GM18502 (cell line): ENCODE measurements at regions not wholly inside any gene's neighbourhood (a gene's known extent, or its start where the extent isn't known, plus 50 kb on each side); places are given as distances from the start of the nearest gene placed in this dataset.

Source experiments
- ATAC-seq: cut with Tn5 transposase; IDR thresholded peaks from one replicate; pipeline ENCODE4 v1.9.1; 2021; ENCODE audit warnings: mild to moderate bottlenecking; ENCODE audit not compliant: unreplicated experiment, poor library complexity

- no peak for ATAC-seq
Observed at GRCh38 chr4:123823244-123823643, 426.6 kb downstream of the SPRY1 start.

GRCh38 chr4:123824524-123824923 lies 427.9 kb downstream of the SPRY1 start:
- no peak for ATAC-seq

- no peak for ATAC-seq
Observed at GRCh38 chr4:123825596-123826291, 429.1 kb downstream of the SPRY1 start.

GRCh38 chr4:123826896-123827295 lies 430.3 kb downstream of the SPRY1 start:
- ATAC-seq: no peak

- no peak for ATAC-seq
Observed at GRCh38 chr4:123827511-123827910, 430.9 kb downstream of the SPRY1 start.

- no peak for ATAC-seq
Observed at GRCh38 chr4:123830930-123831329, 434.3 kb downstream of the SPRY1 start.

GRCh38 chr4:123832173-123833026 lies 435.8 kb downstream of the SPRY1 start:
- ATAC-seq: no peak

- ATAC-seq: no peak
Observed at GRCh38 chr4:123833171-123833643, 436.6 kb downstream of the SPRY1 start.

GRCh38 chr4:123835831-123836590 lies 439.4 kb downstream of the SPRY1 start:
- no peak for ATAC-seq

- ATAC-seq: no peak
Observed at GRCh38 chr4:123836851-123837595, 440.4 kb downstream of the SPRY1 start.

GRCh38 chr4:123838474-123838873 lies 441.9 kb downstream of the SPRY1 start:
- no peak for ATAC-seq

- ATAC-seq: no peak
Observed at GRCh38 chr4:123840197-123840596, 443.6 kb downstream of the SPRY1 start.

- ATAC-seq: no peak
Observed at GRCh38 chr4:123841447-123842121, 445.0 kb downstream of the SPRY1 start.

- ATAC-seq: no peak
Observed at GRCh38 chr4:123843137-123843536, 446.5 kb downstream of the SPRY1 start.

GRCh38 chr4:123844374-123844773 lies 447.8 kb downstream of the SPRY1 start:
- no peak for ATAC-seq

- ATAC-seq: no peak
Observed at GRCh38 chr4:123846092-123846491, 449.5 kb downstream of the SPRY1 start.

- no peak for ATAC-seq
Observed at GRCh38 chr4:123846561-123846960, 450.0 kb downstream of the SPRY1 start.

- ATAC-seq: no peak
Observed at GRCh38 chr4:123848606-123849005, 452.0 kb downstream of the SPRY1 start.

GRCh38 chr4:123849495-123849894 lies 452.9 kb downstream of the SPRY1 start:
- no peak for ATAC-seq

- ATAC-seq: no peak
Observed at GRCh38 chr4:123851521-123851920, 454.9 kb downstream of the SPRY1 start.
